Stimulated activated CD4-positive, alpha-beta T cell treated with anti-CD3 and anti-CD28 coated beads, Interleukin-12 subunit alpha, Interleukin-12 subunit beta, amount 100 ng/mL, for 24 hours (primary cell): ENCODE measurements at regions not wholly inside any gene's neighbourhood (a gene's known extent, or its start where the extent isn't known, plus 50 kb on each side); places are given as distances from the start of the nearest gene placed in this dataset.

ENCODE experiments used
- DNase-seq, 2 experiments: peaks; one replicate each; pipeline ENCODE4 v3.0.0-alpha.2; 2020; ENCODE audit warnings: low read depth in 2 of 2

GRCh38 chr12:107225635-107226034, 132.3 kb upstream of the CRY1 start:
- DNase-seq = no peak

GRCh38 chr12:107226126-107226525, 132.8 kb upstream of the CRY1 start:
- no peak for DNase-seq

GRCh38 chr12:107228076-107228475, 134.7 kb upstream of the CRY1 start:
- DNase-seq = no peak

GRCh38 chr12:107229827-107230226, 136.5 kb upstream of the CRY1 start:
- DNase-seq = no peak

GRCh38 chr12:107231303-107231702, 138.0 kb upstream of the CRY1 start:
- DNase-seq = no peak

GRCh38 chr12:107233551-107233950, 140.2 kb upstream of the CRY1 start:
- no peak for DNase-seq

- no peak for DNase-seq
Measured at GRCh38 chr12:107235600-107235999, 142.3 kb upstream of the CRY1 start.

GRCh38 chr12:107236824-107237511, 143.6 kb upstream of the CRY1 start:
- no peak for DNase-seq

- DNase-seq = no peak
Measured at GRCh38 chr12:107238296-107238695, 144.9 kb upstream of the CRY1 start.

GRCh38 chr12:107241411-107241810, 148.1 kb upstream of the CRY1 start:
- DNase-seq = no peak

GRCh38 chr12:107242189-107242588, 148.8 kb upstream of the CRY1 start:
- DNase-seq = no peak

- DNase-seq = no peak
Measured at GRCh38 chr12:107243341-107243740, 150.0 kb upstream of the CRY1 start.

GRCh38 chr12:107244584-107244983, 151.2 kb upstream of the CRY1 start:
- DNase-seq = no peak

GRCh38 chr12:107247650-107248049, 154.3 kb upstream of the CRY1 start:
- DNase-seq = no peak

GRCh38 chr12:107248187-107248586, 154.8 kb upstream of the CRY1 start:
- no peak for DNase-seq

- no peak for DNase-seq
Measured at GRCh38 chr12:107251288-107251687, 157.9 kb upstream of the CRY1 start.

GRCh38 chr12:107253361-107253760, 160.0 kb upstream of the CRY1 start:
- no peak for DNase-seq

GRCh38 chr12:107254258-107254856, 161.0 kb upstream of the CRY1 start:
- no peak for DNase-seq

GRCh38 chr12:107258780-107259179, 165.4 kb upstream of the CRY1 start:
- no peak for DNase-seq

- DNase-seq = no peak
Measured at GRCh38 chr12:107263980-107264379, 170.6 kb upstream of the CRY1 start.

GRCh38 chr12:107264667-107265066, 171.3 kb upstream of the CRY1 start:
- no peak for DNase-seq

- DNase-seq = no peak
Measured at GRCh38 chr12:107267604-107268003, 174.3 kb upstream of the CRY1 start.

- DNase-seq = no peak
Measured at GRCh38 chr12:107271523-107271922, 178.2 kb upstream of the CRY1 start.

- no peak for DNase-seq
Measured at GRCh38 chr12:107275530-107275929, 182.2 kb upstream of the CRY1 start.
